ENCODE measurements at regions not wholly inside any gene's neighbourhood (a gene's known extent, or its start where the extent isn't known, plus 50 kb on each side); places are given as distances from the start of the nearest gene placed in this dataset.

DNA sequence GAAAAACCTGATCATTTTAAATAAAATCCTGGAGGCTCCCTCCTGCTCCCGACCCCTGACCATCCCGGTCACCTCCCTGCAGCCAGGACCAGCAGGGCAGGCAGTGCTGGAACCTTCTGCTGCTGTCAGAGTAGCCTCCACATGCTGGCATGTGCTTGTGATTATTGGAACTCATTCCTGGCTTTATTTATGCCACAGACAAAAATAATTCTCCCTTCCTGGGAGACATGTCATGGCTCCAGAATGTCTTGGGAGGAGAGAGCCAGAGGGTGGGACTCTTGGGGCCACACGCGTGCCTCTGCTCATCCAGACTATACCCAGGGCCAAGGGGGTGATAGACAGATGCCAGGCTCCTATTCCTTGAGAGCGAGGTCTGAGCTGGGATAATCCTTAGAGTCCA, 183.6 kb upstream of the RAB4A start:
- no peak for DNase-seq (ENCODE audit: low read depth)
- H3K4me3 ChIP-seq (replicated peaks; ENCODE audit: low read depth, low read length) = no peak overlapping the region
- TF ChIP-seq, protein P1, sequence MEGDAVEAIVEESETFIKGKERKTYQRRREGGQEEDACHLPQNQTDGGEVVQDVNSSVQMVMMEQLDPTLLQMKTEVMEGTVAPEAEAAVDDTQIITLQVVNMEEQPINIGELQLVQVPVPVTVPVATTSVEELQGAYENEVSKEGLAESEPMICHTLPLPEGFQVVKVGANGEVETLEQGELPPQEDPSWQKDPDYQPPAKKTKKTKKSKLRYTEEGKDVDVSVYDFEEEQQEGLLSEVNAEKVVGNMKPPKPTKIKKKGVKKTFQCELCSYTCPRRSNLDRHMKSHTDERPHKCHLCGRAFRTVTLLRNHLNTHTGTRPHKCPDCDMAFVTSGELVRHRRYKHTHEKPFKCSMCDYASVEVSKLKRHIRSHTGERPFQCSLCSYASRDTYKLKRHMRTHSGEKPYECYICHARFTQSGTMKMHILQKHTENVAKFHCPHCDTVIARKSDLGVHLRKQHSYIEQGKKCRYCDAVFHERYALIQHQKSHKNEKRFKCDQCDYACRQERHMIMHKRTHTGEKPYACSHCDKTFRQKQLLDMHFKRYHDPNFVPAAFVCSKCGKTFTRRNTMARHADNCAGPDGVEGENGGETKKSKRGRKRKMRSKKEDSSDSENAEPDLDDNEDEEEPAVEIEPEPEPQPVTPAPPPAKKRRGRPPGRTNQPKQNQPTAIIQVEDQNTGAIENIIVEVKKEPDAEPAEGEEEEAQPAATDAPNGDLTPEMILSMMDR (IDR thresholded peaks at IDR 0.05; ENCODE audit: low read length, missing control alignments) = no peak

DNA sequence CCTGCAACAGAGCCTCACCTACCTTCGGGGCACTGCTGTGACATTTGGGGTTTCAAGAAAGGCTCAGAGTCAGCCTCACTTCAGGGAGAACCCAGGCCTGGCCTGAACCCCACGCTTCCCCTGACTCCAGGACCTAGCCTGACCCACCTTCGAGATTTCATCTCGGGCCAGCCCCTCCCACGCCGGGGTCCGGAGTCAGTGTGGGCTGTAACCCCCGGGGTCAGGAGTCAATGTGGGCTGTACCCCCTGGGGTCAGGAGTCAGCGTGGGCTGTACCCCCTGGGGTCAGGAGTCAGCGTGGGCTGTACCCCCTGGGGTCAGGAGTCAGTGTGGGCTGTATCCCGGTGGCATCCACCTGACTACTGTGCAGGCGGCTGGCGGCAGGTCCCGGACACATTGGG, 183.0 kb upstream of the RAB4A start:
- H3K4me3 ChIP-seq (replicated peaks; ENCODE audit: low read depth, low read length) = no peak overlapping the region
- no peak for DNase-seq (ENCODE audit: low read depth)
- TF ChIP-seq, protein P1 (IDR thresholded peaks at IDR 0.05; ENCODE audit: low read length, missing control alignments) = no peak

DNA sequence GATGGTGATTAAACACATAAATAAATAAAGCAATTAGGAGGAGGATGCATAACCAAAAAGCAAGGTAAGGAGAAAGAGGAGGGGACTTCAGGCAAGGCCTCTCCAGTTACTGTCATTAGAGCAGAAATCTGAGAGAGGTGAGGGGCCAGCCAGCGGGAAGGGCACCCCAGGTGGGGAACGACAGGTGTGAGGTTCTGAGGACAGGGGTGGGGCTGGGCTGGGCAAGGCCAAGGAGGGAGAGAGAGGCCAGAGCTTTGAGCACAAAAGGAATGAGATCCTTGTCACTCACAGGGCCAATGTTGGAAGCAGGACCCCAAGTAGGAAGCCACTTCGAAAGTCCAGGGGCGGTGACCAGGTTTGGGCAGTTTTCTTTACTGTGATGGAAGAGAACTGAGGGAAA, 182.2 kb upstream of the RAB4A start:
- TF ChIP-seq, protein P1 (IDR thresholded peaks at IDR 0.05; ENCODE audit: low read length, missing control alignments) = no peak
- no peak overlapping the region for H3K4me3 ChIP-seq (replicated peaks; ENCODE audit: low read depth, low read length)
- no peak for DNase-seq (ENCODE audit: low read depth)

DNA sequence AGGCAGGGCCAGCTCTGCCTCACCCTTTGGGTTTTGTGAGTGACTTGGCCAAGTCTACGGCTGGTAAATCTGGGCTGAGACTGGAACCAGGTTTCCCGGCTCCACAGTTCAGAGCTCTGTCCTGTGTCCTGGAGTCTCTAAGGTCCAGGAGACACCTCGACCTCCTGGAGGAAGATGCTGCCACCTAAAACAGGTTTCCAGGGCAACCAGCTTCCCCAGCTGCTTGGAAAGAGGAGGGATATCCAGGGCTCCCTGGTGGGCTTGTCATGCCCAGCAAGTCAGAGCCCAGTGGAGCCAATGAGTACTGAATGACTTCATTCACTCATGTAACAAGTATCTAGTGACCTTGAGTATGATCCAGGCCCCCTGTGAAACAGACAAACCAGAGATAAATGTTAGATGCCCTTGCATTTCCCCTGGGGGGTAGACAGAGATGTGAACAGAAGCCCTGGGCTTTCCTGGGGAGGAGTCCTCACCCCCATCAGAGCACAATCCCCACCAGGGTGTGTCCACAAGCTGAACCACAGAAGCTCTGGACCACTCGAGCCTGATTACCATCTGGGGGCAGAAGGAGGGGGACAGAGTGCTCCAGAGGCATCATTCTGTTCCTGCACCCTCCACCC, 181.2 kb upstream of the RAB4A start:
- no peak for DNase-seq (ENCODE audit: low read depth)
- no peak overlapping the region for H3K4me3 ChIP-seq (replicated peaks; ENCODE audit: low read depth, low read length)
- TF ChIP-seq, protein P1 (IDR thresholded peaks at IDR 0.05; ENCODE audit: low read length, missing control alignments) = no peak

DNA sequence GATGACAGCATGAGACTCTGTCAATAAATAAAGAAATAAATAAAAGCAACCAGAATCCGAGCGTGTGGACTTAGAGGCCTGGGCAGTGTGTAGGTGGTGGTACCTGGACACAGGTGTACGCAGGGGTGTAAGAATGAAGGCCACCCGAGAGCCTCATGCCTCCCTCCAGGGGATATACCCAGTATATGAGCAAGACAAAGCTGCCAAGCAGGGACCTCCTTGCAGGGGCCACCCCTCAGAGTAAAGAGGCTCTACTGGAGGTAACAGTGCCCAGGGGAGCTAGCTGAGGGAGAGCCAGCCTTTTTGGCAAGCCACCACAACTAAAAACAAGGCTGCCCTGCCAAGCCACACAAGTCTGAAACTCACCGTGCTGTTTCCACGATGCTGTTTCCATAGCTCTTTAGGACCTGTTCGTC, 179.2 kb upstream of the RAB4A start:
- no peak overlapping the region for H3K4me3 ChIP-seq (replicated peaks; ENCODE audit: low read depth, low read length)
- no peak for DNase-seq (ENCODE audit: low read depth)
- TF ChIP-seq, protein P1 (IDR thresholded peaks at IDR 0.05; ENCODE audit: low read length, missing control alignments) = no peak

DNA sequence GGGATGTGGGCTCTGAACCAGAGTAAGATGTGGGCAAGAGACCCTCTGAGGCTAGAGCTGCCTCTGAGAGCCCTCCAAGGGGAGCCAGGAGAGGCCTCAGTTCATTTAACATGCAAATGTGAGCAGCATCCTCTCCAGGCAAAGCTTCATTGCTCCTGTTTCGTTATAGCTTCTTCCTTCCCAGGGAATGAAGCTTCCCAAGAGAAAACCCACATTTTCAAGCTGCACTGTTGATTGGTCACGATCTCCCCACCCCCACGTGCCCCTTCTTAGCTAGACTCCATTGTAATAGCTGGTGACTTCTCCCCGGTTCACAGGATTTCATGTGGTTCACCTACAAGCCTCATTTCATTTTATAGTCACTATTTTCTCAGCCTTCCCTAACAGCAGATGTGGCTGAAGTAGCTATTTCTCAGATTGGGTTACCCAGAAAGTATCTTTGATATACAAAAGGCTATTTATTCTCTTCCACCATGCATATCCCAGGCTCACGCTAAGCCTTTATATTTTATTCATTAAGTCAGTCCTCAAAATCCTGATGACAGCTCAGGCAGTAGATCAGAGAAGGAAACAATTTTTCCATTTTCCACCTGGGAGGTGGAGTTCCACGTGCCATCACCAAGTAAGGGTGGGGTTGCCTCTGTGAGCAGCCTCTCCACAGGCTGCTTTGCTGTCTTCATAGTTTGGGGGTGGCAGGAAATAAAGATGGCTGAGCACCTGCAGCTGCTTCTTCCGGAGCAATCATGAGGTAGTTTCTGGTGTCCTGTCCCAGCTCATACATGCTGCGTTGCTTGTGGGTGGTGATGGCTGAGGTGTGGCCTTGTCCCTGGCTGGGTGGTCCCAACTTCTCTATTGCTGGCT, 178.3 kb upstream of the RAB4A start:
- DNase-seq (ENCODE audit: low read depth) = no peak
- H3K4me3 ChIP-seq (replicated peaks; ENCODE audit: low read depth, low read length) = no peak overlapping the region
- TF ChIP-seq, protein P1 (IDR thresholded peaks at IDR 0.05; ENCODE audit: low read length, missing control alignments) = no peak
